NCI-H1417 (cell line): ENCODE measurements at regions not wholly inside any gene's neighbourhood (a gene's known extent, or its start where the extent isn't known, plus 50 kb on each side); places are given as distances from the start of the nearest gene placed in this dataset.
"Not testable (repeated sequence)": the region's sequence is repeated elsewhere in the genome, so short reads cannot be mapped to it uniquely, and the experiment has no call there.

Experiments used
- DNase-seq, 3 experiments: peaks; one replicate each; lab custom pipeline; 2025; lab: John Stamatoyannopoulos, UW

DNA sequence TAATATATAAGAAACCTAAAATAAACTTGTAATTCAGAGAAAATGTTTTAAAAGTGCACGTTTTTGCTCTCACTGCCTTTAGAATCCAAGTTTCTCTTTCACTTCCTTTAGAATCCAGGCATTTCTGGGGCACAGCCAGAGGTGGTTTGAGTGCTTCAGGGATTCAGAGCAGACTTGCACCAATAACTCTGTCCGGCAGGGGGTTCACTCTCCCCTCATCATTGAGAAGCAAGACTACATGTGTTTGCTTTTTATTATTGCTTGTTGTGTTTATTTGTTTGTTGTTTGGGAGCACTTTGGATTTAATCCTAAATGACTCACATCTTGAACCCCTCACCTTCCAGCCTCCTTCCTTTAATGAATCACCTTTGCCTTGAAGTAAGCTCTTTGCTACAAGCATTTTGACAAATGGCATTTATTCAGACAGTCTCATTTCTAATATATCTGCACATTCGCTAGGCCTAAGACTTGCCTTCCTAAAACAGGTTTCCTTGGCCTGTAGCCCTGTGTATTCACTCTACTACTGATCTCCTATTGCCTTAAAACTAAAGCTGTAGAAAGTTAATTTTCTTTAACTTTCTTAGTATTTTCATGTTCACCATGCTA is 233.5 kb upstream of the ATP5MC3 start:
- peak in 2 of 3 experiments; percentile 5 to 50 for DNase-seq

DNA sequence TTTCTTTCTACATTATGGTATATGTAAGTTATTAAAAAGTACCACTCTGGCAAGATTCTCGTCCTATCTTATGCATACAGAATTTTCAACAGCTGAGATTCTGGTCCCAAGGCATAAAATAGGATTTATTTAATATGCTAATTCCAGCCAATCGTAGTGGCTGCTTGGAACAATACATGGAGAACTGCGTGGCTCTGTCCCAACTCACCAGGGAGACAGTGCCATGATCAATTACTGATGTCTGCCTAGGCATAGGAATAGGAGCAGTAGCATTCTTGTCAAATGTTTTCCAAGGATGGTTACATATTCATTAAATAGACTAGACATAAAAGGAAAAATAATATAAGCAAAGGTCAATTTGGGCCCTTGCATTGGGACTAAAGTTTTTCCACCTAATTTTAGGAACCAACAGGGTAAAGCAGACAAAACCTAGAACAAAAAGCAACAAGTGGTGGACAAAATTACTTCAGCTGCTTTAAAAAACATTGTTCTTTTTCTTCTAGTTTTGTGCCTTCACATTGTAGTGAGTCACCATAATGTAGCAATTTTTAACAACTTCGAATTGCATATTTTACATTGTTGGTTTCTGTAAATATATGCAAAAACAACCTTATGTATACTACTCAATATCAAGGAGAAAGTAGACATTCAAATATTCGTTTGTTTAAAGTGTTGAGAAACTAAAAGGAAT is 232.8 kb upstream of the ATP5MC3 start:
- DNase-seq, result no peak

DNA sequence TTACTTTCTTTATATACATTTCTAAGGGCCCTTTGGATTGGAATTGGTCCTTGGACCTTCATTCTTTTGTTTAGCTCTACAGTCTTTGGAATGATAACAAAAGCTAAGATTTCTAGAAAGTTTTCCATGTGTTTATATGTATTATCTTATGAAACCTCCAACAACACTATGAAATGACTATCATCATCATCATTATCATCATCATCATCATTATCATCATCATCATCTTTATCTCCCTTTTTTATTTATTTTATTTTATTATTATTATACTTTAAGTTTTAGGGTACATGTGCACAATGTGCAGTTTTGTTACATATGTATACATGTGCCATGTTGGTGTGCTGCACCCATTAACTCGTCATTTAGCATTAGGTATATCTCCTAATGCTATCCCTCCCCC is 229.4 kb upstream of the ATP5MC3 start:
- DNase-seq, result not testable (repeated sequence)

DNA sequence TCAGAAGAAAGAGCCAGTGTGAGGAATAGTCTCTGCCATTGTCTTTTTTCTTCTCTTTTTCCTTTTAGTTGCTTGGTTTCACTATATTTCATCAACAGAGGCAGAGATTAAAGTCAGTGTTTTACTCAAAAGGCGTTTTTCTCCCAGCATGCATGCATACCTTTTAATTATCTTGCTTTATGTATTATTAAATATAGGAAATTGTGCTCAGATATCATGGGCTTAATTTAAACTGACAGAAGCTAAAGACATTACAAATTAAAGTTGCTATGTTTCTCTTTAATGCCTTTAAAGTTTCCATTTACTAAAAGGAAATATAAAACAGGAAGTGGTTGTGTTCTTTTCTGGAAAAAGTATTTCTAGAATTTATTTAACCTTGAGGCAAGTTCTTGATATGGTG is 223.3 kb upstream of the ATP5MC3 start:
- no peak for DNase-seq

DNA sequence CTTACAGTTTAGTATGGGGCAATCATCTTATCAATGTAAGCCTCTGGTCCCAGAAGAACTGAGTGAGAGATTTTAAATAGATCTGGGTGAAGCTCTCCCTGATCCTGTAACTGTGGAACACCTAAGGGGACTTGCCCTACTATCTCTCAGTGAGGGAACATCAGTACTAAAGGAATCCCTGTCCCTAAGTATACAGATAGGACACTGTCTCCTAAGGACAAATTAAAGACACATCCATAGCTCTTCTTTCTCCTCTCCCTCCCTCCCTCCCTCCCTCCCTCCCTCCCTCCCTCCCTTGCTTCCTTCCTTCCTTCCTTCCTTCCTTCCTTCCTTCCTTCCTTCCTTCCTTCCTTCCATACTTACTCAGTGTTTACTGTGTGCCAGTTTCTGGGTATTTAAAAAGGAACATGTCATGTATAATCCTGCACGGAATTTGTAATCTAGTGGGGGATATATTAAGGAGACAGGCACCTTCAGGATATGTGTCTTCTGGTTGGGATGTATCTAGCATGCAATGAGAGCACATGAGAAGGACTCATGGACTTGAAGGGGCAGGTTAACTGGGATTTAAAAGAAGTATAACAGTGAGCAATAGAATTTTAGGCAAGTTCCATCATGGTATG is 222.2 kb upstream of the ATP5MC3 start:
- no peak for DNase-seq

DNA sequence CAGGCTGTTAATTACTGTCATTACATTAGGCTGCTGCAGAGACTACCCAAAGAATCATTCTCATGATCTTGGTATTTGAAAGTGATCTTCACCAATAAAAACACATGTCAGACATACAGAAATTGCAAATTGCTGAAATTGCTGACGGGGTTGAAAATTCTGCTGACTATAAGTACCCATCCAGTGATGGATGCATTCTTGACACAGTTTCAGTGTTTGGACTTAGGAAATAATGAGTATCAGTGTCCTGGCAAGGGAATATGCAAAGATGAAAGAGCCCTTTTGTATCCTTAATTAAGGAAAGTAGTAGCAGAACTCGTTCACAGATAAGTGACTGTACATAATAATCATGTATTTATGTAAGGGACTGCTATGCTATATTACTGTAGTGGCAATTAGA is 221.1 kb upstream of the ATP5MC3 start:
- peak in 1 of 3 experiments; percentile 50 for DNase-seq

DNA sequence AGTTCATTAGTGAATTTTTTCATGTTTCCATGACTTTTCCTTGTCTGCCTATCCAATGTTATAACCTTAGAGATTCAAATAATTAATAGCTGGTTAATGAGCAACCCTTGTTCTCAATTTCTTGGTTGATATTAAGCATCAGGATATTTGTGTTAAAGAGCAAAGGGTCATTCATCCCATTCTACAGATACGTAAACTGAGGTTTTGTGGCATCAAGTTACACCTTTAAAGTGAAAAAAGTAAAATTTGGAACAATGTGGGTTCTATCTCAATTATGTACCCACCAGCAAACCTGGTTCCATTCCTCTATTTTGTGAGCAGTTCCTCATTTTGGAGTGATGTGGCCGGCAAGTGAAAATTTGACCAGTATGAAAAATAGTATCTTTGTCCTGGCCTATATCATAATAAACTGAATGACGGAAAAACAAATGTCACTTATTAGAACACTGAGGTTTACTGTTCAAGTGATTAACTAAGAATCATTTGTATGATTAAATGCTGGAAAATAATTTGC is 220.5 kb upstream of the ATP5MC3 start:
- DNase-seq, result no peak

DNA sequence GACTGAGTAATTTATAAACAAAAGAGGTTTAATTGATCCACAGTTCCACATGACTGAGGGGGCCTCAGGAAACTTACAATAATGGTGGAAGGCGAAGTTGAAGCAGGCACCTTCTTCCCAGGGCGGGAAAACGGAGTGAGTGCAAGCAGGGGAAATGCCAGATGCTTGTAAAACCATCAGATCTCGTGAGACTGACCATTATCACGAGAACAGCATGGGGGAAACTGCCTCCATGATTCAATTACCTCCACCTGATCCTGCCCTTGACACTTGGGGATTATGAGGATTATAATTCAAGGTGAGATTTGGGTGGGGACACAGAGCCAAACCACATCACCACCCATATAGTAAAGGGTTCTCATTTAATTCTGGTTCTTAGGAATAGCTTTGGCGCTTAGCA is 219.5 kb upstream of the ATP5MC3 start:
- DNase-seq, result no peak

DNA sequence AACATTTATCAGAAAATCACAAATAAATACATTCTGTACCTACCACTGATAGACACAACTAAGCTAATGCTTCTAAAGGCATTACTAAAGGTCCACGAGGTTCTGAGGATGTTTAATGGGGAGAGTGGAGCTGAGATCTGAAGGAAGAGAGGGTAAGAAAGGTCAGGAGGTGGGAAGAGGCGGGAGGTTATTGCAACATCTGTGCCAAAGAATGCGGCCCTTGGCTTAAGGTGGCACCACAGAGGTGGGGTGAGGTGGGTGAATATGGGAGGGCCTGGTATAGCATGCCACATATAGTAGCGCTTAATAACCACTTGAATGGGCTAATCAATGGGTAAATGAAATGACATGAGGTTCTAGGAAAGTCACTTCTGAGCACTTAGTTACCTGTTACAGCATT is 217.8 kb upstream of the ATP5MC3 start:
- peak in 1 of 3 experiments; percentile 40 for DNase-seq

DNA sequence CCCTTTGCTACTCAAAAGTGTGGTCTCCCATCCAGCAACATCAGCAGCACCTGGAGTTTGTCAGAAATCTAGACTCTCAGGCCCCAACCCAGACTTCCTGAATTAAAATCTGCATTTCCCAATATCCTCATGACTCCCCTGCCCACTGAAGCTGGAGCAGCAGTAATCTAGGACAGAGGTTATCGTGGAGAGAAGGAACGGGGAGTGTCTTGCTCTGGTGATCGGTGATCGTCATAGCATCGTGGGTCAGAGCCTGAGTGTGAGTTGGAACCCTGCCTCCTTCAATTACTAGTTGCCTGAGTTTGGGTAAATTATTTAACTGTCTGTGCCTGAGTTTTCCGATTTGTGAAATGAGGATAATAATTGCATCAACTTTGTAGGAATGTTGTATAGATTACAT is 217.3 kb upstream of the ATP5MC3 start:
- no peak for DNase-seq

DNA sequence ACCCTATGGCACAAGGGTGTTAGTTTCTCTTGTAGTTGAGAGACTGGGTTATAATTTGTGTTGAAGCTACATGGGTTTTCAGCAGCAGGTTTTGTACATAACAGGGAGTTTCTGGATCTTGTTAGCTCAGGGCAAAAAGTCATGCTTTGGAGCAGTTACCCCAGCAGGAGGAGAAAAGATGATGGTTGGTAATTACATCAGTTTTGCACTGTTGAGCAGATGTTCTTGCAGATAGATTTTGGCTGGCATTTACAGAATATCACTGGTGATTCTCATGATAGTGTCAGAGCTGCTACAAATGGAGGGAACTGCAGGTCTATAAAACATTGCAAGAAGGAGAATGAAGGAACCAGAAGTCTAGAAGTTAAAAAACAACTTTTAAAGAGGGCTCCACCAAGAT is 215.2 kb upstream of the ATP5MC3 start:
- no peak for DNase-seq

DNA sequence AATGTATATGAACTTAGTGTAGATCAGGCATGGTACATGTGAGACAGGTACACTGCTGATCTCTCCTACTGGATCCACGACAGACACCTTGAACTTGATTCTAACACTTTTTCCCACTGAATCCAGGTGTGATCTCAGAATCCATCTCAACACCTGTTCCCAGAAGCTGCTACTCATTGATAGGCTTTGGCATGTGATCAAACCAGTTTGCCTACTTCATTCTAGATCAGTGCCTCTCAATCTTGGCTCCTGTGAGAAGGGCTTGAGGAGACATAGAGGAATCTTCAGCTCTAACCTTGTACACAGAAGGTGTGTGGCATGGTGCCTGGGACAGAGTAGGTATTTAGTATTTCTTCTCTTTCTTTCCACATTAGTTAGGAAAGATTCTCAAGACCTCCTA is 212.3 kb upstream of the ATP5MC3 start:
- DNase-seq, result no peak

DNA sequence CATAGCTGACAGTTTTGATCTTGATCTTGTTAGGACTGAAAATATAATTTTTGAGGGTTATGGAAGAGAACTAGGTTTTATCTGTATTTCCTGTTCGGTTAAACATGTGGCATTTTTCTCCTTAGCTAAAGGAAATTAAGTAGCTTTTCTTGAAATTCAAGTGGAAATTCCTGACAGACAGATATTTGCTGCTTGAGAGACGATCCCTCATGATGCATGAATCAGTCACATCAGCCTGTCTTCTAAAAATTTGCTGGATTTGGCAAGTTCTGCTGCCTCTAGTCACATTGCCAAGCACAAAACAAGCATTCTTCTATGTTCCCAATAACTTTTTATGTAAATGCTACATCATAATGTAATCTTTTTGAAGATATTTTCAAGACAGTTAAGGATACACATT is 201.8 kb upstream of the ATP5MC3 start:
- no peak for DNase-seq

DNA sequence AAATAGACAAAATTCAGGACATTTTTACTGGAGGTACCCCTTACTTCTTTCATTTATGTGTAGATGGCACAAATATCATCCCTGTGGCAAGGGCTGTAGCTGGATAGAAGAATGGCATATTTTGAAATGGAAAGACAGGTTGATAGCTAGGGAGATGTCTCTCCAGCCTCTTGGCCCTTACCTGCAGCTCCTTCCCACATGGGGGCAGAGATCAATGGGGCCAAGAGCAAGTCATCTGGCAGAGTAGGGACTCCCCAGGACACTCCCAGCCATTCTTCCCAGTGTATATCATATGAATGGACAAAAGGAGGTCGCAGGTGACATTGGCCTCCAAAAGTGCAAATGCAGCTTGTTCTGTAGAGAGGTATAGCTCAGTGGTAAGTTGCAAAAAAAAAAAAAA is 192.2 kb upstream of the ATP5MC3 start:
- DNase-seq, result no peak

DNA sequence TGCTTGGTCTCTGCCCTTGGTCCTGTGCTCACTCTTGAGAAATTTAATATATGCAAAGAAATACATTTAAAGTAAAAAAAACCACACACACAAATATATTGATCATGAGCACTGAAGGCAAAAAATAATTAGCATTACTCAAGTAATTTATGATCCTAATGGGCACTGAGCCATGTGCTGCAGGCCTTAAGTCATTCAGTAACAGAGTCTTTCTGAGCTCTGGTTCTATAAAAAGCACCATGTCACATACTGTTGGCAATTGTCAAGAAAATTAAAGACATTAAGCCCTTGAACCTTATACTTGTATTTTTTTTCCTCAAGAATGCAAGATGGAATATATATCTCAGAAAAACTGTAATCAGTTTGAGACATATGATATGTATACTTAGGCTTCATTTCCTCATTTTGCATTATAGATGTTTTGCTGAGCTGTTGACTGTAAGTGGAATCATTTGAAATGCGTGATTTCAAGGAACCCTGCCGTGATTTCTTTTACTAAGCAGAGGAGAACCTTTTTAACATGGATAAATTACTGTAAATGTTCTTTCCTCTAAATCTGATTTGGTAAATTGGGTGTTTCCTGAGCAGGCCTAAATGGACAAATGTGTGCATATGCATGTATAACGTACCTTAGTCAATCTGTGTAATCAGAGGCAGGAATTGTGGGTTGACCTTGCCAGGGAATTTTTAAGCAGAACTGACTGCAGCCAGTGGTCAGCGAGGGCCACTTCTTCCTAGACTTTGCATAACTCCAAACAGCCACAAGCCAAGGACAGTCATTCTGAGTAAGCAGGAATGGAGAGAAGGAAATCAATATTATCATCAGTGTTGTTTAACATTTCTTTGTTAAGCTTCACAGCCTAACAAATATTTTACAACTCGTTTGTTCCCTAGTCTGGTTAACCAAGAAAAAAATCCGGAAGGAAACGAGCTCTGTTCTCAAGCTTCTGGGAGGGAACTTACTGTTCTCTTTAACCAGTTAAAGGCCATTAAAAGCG is 191.5 kb upstream of the ATP5MC3 start:
- peak in 2 of 3 experiments; percentile 1 to 45 for DNase-seq

DNA sequence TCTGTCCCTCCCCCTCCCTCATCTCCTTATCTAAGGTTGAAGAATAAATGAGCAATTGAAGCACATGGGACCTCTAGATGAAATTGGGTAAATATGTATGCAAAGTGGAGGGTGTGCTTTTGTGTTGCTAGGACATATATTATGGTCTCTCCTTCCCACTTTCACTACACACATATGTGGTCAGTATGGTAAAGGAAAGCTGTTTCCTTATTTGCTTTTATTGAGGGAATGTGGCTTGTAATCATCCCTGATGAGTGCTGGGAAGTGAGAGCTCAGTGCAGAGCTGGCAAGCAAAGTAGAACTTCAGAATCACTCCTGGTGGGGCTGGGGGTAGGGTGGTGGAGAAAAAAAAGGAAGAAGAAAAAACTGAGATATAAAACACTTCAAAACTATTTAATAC is 189.9 kb upstream of the ATP5MC3 start:
- no peak for DNase-seq

DNA sequence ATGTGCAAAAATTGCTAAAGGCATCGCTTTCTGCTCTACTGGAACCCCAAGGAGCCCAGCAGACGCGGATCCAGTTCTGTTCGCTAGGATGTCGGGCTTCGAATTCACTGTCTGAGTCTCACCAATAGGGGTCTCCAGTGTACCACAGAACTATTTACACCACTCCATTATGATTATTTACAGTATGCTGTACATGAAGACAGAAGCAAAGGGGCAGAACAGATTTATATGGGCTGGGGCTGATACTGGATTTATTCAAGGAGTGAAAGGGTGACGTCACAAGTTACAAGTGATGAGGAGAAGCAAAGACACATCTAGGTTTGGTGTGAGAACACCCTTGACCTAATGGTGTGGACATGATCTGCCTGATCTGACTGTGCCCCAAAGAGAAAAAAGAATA is 185.3 kb upstream of the ATP5MC3 start:
- DNase-seq, result peak; percentile 37 to 84 (median 57)

DNA sequence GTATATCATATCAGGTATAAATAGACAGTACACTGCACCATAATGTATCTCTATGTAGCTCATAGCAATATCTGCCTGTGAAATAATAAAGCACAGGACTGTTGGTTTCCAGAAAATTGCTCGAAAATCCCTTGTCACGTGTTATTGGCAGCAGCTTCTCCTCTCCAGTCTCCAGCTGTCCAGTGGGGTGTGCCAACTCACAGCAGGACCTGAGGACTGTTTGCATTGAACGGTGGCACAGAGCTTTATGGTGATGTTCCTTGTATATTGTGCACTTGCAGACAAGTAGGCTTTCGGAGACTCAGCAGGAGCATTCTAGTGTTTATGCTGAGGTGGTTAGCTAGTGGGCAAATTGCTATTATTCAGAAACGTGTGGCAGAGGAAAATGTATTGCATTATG is 182.2 kb upstream of the ATP5MC3 start:
- peak; percentile 56 to 98 (median 84) for DNase-seq

DNA sequence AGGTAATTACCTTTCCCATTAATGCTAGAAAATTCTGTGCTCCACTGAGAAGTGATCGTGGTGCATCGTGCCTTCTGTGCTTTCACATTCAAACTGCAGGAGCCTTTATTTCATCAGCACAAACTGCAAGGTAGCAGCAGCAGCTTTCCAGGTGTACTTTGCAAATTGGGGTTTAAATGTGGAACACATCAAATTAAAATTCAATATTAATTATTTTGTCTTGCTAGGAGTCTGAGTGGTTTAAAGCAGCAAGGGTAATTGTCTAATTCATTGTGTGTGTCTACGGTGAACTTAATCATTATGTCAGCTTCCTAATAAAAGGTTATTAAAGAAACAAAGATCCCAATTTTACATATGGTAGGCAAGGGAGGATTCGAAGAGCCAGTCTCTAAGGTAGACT is 180.8 kb upstream of the ATP5MC3 start:
- DNase-seq, result peak in 2 of 3 experiments; percentile 65 to 96

DNA sequence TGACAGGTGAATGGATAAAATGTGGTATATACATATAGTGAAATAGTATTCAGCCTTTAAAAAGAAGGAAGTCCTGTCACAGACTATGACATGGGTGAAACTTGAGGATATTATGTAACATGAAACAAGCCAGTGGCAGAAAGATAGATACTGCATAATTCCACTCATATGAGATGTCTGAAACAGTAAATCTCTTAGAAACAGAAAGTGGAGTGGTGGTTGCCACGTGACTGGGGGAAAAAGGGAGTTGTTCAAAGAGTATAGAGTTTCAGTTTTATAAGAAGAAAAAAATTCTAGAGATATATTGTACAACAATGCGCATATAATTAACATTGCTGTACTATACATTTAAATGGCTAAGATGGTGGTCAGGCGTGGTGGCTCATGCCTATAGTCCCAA is 178.2 kb upstream of the ATP5MC3 start:
- DNase-seq, result no peak

DNA sequence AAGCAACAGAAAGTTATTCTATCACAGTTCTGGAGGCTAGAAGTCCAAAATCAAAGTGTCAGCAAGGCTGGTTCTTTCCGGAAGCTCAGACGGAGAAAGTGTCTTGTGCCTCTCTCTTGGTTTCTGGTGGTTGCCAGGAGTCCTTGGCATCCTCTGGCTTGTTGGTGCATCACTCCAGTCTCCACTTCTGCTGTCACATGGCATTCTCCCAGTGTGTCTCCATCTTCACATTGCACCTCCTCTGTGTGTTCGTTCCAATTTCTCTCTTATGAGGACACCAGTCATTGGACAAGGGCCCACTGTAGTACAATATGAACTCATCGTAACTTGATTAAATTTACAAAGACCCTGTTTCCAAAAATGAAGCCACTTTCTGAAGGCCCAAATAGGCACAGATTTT is 175.4 kb upstream of the ATP5MC3 start:
- no peak for DNase-seq

DNA sequence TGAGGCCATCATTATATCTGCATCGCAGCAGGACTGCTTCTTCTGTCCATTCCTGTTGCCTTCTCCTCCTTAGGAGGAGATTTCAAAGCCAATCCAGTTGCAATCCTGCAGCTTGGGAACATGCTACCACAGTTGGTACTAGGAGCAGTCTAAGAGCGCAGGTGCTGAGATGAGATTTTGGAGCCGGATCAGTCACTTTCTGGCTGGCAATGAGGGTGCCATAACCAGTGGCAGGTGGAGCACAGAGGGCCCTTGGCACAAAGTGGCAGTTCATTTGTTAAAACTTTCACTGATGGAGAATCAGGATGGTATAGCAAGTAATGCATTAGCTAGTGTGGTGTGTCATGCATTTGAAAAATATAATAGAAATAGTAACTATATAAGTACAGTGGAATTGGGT is 173.7 kb upstream of the ATP5MC3 start:
- no peak for DNase-seq
